ENCODE measurements at regions not wholly inside any gene's neighbourhood (a gene's known extent, or its start where the extent isn't known, plus 50 kb on each side); places are given as distances from the start of the nearest gene placed in this dataset.

GRCh38 chr17:34493917-34494316, 85.5 kb upstream of the TMEM132E start:
- no peak for TF ChIP-seq POLR2AphosphoS5 (IDR thresholded peaks at IDR 0.05; ENCODE audit: borderline replicate concordance, low read depth, low read length)
- TF ChIP-seq EZH2 (IDR thresholded peaks at IDR 0.05), result no peak
- TF ChIP-seq FOXP2 (optimal IDR thresholded peaks at IDR 0.05; ENCODE audit: control extremely low read depth, extremely low read length, insufficient read depth), result no peak

All from SK-N-MC (cell line).